T-cell (primary cell): ENCODE measurements at regions not wholly inside any gene's neighbourhood (a gene's known extent, or its start where the extent isn't known, plus 50 kb on each side); places are given as distances from the start of the nearest gene placed in this dataset.
"Not testable (repeated sequence)": the region's sequence is repeated elsewhere in the genome, so short reads cannot be mapped to it uniquely, and the experiment has no call there.

Source experiments
- ATAC-seq, 4 experiments: fragments of 200-7000 bp in 3 of 4; fragments of 150-1000 bp in 1 of 4; cut with Tn5 transposase; replicated peaks in 1 of 4; 1 replicate in 3 of 4; 2 replicates in 1 of 4; pipeline ENCODE4 v1.10.0; 2021; ENCODE audit warnings: moderate library complexity in 3 of 4, mild to moderate bottlenecking in 2 of 4, moderate number of reproducible peaks in 1 of 4
- CTCF ChIA-PET, 2 donors: fragments of 300-600 bp; sonication (Branson Sonifier 250); formaldehyde crosslinking; loops; one replicate each; lab custom pipeline; 2022; ENCODE audit warnings: antibody characterized with exemption in 2 of 2; lab: Charles Lee
- POLR2A ChIA-PET, 2 donors: fragments of 300-600 bp; sonication (Branson Sonifier 250); formaldehyde crosslinking; loops; one replicate each; lab custom pipeline; 2022; ENCODE audit warnings: antibody characterized with exemption in 2 of 2; lab: Charles Lee
- DNase-seq, 35 experiments: peaks; one replicate each; pipeline versions ENCODE4 v3.0.0 to v3.0.0-alpha.2; 2013 to 2023
- H3K27ac ChIP-seq: one replicate; pipeline ENCODE4 v1.5.1; 2013; ENCODE audit warnings: low read length
- H3K27me3 ChIP-seq, 2 experiments: replicated peaks in 1 of 2; 1 replicate in 1 of 2; 2 replicates in 1 of 2; pipeline versions ENCODE4 v1.6.1 to v1.7.0; 2013; ENCODE audit warnings: low read length in 1 of 2, mixed read lengths in 1 of 2; ENCODE audit not compliant: control insufficient read depth in 2 of 2, insufficient read depth in 2 of 2; ENCODE audit errors: extremely low read depth in 1 of 2
- H3K36me3 ChIP-seq, 2 donors: 1 replicate in 1 of 2; 2 replicates in 1 of 2; pipeline versions ENCODE4 v1.6.1 to v1.7.0; 2013; ENCODE audit warnings: low read length in 1 of 2; ENCODE audit not compliant: control insufficient read depth in 2 of 2, insufficient read depth in 1 of 2; ENCODE audit errors: extremely low read depth in 1 of 2
- H3K4me1 ChIP-seq, 2 experiments: 1 replicate in 1 of 2; 2 replicates in 1 of 2; pipeline versions ENCODE4 v1.6.1 to v1.7.0; 2013; ENCODE audit warnings: low read length in 2 of 2, mixed read lengths in 1 of 2; ENCODE audit not compliant: insufficient read depth in 2 of 2, control insufficient read depth in 1 of 2; ENCODE audit errors: extremely low read depth in 1 of 2
- H3K4me3 ChIP-seq, 2 donors: 1 replicate in 1 of 2; 2 replicates in 1 of 2; pipeline versions ENCODE4 v1.5.1 to v1.7.0; 2013; ENCODE audit warnings: mild to moderate bottlenecking in 2 of 2, low read length in 1 of 2, moderate library complexity in 1 of 2; ENCODE audit not compliant: control insufficient read depth in 1 of 2; ENCODE audit errors: extremely low read depth in 1 of 2
- H3K9me3 ChIP-seq: 2 replicates; pipeline ENCODE4 v1.7.0; 2013
- H3K27ac Mint-ChIP-seq, 2 donors: one replicate each; pipeline ENCODE4 v1.8.0; 2020 to 2021; ENCODE audit warnings: mild to moderate bottlenecking in 2 of 2, mixed read lengths in 2 of 2
- H3K27me3 Mint-ChIP-seq, 2 donors: one replicate each; pipeline ENCODE4 v1.8.0; 2021 to 2022; ENCODE audit warnings: mixed read lengths in 2 of 2
- H3K36me3 Mint-ChIP-seq: one replicate; pipeline ENCODE4 v1.8.0; 2021; ENCODE audit warnings: mixed read lengths
- H3K4me1 Mint-ChIP-seq, 3 donors: one replicate each; pipeline ENCODE4 v1.8.0; 2020 to 2022; ENCODE audit warnings: mixed read lengths in 3 of 3, mild to moderate bottlenecking in 1 of 3
- H3K4me3 Mint-ChIP-seq, 3 donors: one replicate each; pipeline ENCODE4 v1.8.0; 2020 to 2022; ENCODE audit warnings: mild to moderate bottlenecking in 3 of 3, mixed read lengths in 3 of 3, moderate library complexity in 3 of 3
- H3K9me3 Mint-ChIP-seq, 3 donors: one replicate each; pipeline ENCODE4 v1.8.0; 2020 to 2022; ENCODE audit warnings: mixed read lengths in 3 of 3
- WGBS: methylation state at CpG from one replicate; pipeline ENCODE4 v1.1.5; 2013; ENCODE audit warnings: missing lambda C conversion rate; ENCODE audit not compliant: insufficient coverage; 5-methylcytosine and 5-hydroxymethylcytosine counted together

- H3K4me1 ChIP-seq, CTCF ChIA-PET, POLR2A ChIA-PET, H3K9me3 ChIP-seq, DNase-seq, H3K4me1 Mint-ChIP-seq, H3K4me3 Mint-ChIP-seq, H3K36me3 Mint-ChIP-seq, H3K9me3 Mint-ChIP-seq, H3K27me3 ChIP-seq, H3K27me3 Mint-ChIP-seq, H3K4me3 ChIP-seq, H3K36me3 ChIP-seq, H3K27ac Mint-ChIP-seq, H3K27ac ChIP-seq, ATAC-seq: not testable (repeated sequence)
- WGBS, result no CpG with 5 or more reads among the region's 4 CpGs
Measured at GRCh38 chr1:143879757-143880536, 91.8 kb downstream of the FAM72C start.

DNA sequence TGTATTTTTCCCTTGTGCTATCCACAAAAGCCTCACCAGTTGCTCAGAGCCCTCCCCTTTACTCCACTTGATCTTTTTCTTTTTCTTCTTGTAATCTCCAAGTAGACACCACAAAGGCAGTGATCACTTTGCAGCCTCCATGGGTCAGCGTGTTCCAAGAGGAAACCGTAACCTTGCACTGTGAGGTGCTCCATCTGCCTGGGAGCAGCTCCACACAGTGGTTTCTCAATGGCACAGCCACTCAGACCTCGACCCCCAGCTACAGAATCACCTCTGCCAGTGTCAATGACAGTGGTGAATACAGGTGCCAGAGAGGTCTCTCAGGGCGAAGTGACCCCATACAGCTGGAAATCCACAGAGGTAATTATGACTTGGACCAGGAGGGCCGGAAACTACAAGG, 95.8 kb downstream of the FAM72C start:
- POLR2A ChIA-PET, result not testable (repeated sequence)

DNA sequence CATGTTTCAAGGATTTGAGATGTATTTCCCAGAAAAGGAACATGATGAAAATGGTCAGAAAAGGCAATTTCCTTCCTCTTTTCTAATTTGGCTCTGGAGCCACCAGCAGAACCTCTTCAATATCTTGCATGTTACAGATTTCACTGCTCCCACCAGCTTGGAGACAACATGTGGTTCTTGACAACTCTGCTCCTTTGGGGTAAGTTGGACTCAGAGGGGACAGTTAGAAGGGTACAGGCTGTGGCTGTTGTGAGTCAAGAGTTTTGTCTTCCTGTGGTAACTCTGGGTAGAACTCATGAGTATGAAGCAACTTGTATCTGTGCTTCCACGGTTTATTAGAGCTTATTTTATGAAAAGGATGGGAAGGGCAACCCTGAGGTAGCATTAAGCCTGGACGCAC, 97.2 kb downstream of the FAM72C start:
- DNase-seq, H3K27me3 Mint-ChIP-seq, H3K36me3 ChIP-seq, H3K27me3 ChIP-seq, H3K4me3 ChIP-seq, H3K36me3 Mint-ChIP-seq, ATAC-seq, H3K4me1 ChIP-seq, H3K4me1 Mint-ChIP-seq, H3K9me3 Mint-ChIP-seq, H3K9me3 ChIP-seq, H3K27ac ChIP-seq, POLR2A ChIA-PET, H3K4me3 Mint-ChIP-seq, H3K27ac Mint-ChIP-seq, CTCF ChIA-PET: not testable (repeated sequence)
- WGBS, result no CpG with 5 or more reads among the region's 2 CpGs

More for the DNA sequence above, 95.8 kb downstream of the FAM72C start:
- ATAC-seq, H3K27ac Mint-ChIP-seq, H3K27me3 ChIP-seq, DNase-seq, H3K9me3 Mint-ChIP-seq, H3K27ac ChIP-seq, H3K27me3 Mint-ChIP-seq, H3K36me3 Mint-ChIP-seq, H3K4me1 Mint-ChIP-seq, H3K36me3 ChIP-seq, H3K4me3 Mint-ChIP-seq, CTCF ChIA-PET, H3K9me3 ChIP-seq, H3K4me1 ChIP-seq, H3K4me3 ChIP-seq: not testable (repeated sequence)
- no CpG with 5 or more reads among the region's 5 CpGs for WGBS

DNA sequence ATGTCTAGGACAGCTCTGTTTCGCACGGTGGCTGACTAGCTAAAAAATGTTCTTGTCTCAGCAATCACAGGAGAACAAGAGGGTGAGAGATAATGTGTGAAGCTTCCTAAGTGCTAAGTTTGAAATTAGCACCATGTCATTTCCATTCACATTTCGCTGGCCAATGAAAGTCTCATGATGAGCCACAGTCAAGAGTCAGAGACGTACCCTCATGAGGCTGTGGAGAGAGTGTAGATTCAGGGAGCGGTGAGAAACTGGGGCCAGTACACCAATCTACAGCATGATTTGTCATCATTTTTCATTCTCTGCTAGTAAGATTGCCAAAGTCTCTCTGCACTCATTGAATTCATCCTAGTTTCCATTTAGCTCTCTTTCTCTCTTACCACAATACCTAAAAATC, 98.1 kb downstream of the FAM72C start:
- ATAC-seq, H3K36me3 ChIP-seq, H3K4me3 Mint-ChIP-seq, POLR2A ChIA-PET, H3K36me3 Mint-ChIP-seq, CTCF ChIA-PET, H3K9me3 ChIP-seq, H3K4me3 ChIP-seq, H3K27ac Mint-ChIP-seq, H3K9me3 Mint-ChIP-seq, H3K27me3 Mint-ChIP-seq, H3K27ac ChIP-seq, H3K4me1 ChIP-seq, H3K27me3 ChIP-seq, H3K4me1 Mint-ChIP-seq, DNase-seq: not testable (repeated sequence)
- WGBS, result no CpG with 5 or more reads among the region's 5 CpGs

DNA sequence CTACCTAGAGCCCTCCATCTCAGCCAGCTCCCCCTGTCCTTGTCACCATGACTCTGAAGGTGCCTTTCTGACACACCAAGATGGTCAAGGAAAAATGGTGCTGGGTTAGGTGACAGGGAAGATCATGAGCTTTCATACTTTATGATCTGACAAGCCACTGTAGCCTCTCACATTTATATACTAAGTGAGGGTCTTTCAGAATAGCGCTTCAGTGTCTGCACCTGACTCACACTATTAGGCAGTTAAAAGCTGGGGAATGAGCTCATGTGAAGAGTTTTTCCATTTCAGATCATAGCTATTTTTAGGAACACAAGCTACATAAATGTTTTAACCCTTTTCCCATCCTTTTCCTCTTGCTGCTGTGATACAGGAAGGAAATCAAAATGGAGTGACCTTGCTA, 101.4 kb downstream of the FAM72C start:
- H3K27me3 Mint-ChIP-seq, H3K27me3 ChIP-seq, H3K27ac ChIP-seq, ATAC-seq, H3K9me3 Mint-ChIP-seq, H3K4me1 Mint-ChIP-seq, POLR2A ChIA-PET, H3K9me3 ChIP-seq, DNase-seq, H3K27ac Mint-ChIP-seq, H3K4me3 ChIP-seq, H3K4me1 ChIP-seq, H3K4me3 Mint-ChIP-seq, H3K36me3 ChIP-seq, CTCF ChIA-PET, H3K36me3 Mint-ChIP-seq: not testable (repeated sequence)
- no CpG with 5 or more reads among the region's 1 CpG for WGBS

GRCh38 chr1:143867590-143868220, 104.1 kb downstream of the FAM72C start:
- H3K9me3 ChIP-seq, H3K4me1 Mint-ChIP-seq, H3K4me3 Mint-ChIP-seq, DNase-seq, H3K36me3 ChIP-seq, POLR2A ChIA-PET, H3K9me3 Mint-ChIP-seq, ATAC-seq, H3K27ac Mint-ChIP-seq, H3K27me3 Mint-ChIP-seq, CTCF ChIA-PET, H3K4me3 ChIP-seq, H3K27ac ChIP-seq, H3K4me1 ChIP-seq, H3K27me3 ChIP-seq, H3K36me3 Mint-ChIP-seq: not testable (repeated sequence)
- no CpG with 5 or more reads among the region's 5 CpGs for WGBS
